ENCODE measurements at regions not wholly inside any gene's neighbourhood (a gene's known extent, or its start where the extent isn't known, plus 50 kb on each side); places are given as distances from the start of the nearest gene placed in this dataset.

DNA sequence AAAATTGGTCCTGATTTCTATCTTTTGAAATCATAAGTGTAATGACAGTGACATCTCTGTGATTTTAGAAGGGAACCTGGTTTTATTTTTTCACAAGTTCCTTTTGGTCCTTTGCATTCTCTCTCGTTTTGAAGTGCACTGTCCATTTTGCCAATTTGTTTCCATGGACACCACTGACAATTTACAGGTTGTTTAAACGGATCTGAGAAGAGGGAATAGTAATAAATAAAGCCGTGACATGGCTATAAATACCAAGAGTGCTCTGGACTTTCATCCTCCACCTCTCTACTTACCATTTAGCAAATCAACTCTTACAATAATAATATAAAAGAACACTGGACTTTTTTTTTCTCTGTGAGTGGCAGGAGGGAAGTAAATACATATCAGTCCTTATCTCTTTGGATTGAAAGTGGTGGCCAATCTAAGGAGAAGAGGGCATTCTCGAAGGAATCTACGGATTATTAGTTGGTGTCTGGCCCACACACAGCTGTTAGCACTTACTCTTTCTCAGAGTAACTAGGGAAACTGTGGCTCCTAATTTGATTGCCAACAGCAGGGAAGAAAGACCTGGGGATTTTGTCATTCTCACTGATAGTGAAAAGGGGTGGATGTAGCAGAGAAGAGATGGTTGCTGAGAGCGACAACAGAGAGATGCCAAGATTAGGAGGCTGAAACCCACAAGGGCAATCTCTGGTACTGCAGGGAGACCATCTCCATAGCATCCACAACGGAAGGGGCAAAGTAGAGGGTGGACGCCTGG, 108.7 kb upstream of the FSHR start:
- TF ChIP-seq, protein P1, sequence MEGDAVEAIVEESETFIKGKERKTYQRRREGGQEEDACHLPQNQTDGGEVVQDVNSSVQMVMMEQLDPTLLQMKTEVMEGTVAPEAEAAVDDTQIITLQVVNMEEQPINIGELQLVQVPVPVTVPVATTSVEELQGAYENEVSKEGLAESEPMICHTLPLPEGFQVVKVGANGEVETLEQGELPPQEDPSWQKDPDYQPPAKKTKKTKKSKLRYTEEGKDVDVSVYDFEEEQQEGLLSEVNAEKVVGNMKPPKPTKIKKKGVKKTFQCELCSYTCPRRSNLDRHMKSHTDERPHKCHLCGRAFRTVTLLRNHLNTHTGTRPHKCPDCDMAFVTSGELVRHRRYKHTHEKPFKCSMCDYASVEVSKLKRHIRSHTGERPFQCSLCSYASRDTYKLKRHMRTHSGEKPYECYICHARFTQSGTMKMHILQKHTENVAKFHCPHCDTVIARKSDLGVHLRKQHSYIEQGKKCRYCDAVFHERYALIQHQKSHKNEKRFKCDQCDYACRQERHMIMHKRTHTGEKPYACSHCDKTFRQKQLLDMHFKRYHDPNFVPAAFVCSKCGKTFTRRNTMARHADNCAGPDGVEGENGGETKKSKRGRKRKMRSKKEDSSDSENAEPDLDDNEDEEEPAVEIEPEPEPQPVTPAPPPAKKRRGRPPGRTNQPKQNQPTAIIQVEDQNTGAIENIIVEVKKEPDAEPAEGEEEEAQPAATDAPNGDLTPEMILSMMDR (conservative IDR thresholded peaks at IDR 0.05), result no peak
- H3K27ac ChIP-seq, result no peak overlapping the region

DNA sequence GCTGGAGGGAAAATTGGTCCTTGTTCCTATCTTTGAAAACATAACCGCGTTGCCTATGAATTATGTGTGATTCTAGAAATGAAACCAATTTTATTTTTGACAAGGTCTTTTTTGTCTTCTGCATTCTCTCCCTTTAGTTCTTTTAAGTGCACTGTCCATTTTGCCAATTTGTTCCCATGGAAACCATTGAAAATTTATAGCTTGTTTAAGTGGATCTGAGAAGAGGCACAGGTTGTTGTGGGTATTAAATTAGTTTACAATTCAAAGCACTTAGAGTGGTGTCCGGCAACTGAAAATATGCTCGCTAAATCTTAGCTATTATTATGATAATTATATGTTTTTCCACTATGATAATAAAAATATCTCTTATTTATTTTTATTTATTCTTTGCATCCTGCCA, 107.5 kb upstream of the FSHR start:
- H3K27ac ChIP-seq, result no peak overlapping the region
- TF ChIP-seq, protein P1 (conservative IDR thresholded peaks at IDR 0.05), result no peak

DNA sequence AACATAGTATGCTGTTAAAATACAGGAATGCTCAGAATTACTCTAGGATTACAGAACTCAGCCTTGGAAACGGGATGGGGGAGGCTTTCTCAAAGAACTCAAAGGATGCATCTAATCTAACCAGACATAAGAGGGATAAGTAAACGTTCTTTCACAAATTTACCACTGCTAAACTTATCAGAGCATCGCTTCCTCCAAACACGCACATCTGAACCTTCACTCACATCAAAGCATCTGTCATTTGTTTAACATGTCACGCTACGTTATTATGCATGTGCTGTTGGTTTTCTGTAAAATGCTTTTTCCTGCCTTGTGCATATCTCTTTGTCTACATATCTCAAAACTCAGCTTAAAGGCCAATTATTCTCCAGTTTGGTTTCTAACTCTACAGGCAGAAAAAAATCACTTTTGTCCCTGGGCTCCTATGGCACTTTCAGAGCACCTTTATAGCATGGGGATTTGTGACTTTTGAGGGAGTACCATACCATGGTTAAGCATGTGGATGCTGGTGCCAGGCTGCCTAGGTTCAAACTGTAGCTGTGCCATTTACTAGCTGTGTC, 106.7 kb upstream of the FSHR start:
- TF ChIP-seq, protein P1 (conservative IDR thresholded peaks at IDR 0.05), result no peak
- no peak overlapping the region for H3K27ac ChIP-seq

DNA sequence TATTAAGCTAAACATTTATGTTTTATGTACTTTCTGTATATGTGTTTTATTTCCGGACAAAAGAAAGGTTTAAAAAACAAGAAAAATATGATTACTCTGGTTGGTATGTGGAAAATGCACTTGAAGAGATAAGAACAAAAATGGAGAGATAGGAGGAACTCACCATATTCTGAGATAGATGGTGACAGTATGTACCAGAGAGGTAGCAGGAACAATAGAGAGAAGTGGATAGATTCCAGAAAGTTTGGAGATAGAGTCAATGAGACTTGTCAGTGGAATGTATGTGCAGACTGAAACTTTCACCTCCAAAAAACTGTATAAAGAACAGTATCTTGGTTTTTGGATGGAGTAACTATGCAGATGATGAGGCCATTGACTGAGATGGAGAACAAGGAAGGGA, 105.6 kb upstream of the FSHR start:
- TF ChIP-seq, protein P1 (conservative IDR thresholded peaks at IDR 0.05), result no peak

DNA sequence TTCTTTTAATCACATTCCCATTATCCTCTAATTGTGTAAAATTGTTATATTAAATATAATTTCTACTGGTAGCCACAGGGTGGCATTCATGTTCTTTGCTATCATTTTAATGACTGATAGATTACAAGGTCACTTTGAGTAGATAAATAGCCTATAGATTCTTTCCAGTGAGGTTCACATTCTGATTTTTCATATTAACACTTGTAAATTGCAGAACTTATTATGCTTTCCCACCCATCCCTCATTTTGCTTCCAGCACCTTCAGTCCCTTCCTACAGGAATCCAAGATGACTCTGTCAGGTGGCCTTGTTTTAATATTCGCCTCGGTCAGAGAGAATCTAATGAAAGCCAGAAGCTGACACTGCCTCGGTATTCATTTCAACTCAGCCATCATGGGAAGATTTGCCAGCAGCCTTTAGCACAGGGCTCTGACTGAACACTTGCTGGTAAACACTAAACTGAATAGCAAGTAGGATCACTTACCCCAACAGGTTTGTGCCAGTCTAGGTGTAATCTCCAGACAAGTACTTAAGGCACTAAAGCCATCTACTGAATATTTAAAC, 101.2 kb upstream of the FSHR start:
- TF ChIP-seq, protein P1 (conservative IDR thresholded peaks at IDR 0.05), result peak; percentile 71
- H3K27ac ChIP-seq, result no peak overlapping the region; the same call in 1 of the 2 replicates

More for the DNA sequence above, 105.6 kb upstream of the FSHR start:
- H3K27ac ChIP-seq, result no peak overlapping the region

DNA sequence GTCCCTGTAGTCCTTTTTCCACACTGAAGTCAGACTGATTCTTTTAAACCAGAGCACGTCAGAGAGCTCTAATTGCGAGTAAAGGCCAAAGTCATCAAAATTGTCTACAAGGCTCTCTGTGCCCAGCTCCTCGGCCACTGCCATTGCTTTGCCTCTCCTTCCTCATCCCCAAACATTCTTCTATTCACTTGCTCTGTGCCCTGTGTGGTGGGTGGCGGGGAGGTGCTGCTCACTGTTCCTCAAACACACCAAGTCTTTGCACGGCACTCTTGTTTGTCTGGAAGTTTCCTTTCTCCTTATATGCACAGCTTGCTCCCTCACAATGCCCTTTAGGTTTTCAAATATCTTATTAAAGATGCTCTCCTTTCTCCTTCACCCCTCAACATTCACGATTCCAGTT, 100.1 kb upstream of the FSHR start:
- H3K27ac ChIP-seq, result no peak overlapping the region
- TF ChIP-seq, protein P1 (conservative IDR thresholded peaks at IDR 0.05), result no peak

DNA sequence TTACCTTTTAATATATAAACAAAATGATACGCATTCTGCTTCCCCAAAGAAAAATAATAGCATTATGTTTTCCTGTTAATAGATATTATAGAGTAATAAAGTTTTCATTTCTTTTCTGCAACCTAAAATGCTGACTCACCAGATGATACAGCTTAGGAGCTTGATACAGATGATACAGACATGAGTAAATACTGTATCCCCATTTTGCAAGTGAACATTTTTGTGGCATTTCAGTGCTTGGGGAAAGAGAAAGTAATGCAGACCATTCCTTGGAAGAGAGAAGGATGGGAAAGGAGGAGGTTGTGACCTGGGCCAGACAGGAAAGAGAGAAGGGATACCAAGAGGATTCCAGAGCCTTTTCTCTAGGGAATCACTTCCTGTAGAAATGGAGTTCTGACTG, 97.5 kb upstream of the FSHR start:
- no peak overlapping the region for H3K27ac ChIP-seq
- TF ChIP-seq, protein P1 (conservative IDR thresholded peaks at IDR 0.05), result no peak
